Calu3 (cell line): ENCODE measurements at regions not wholly inside any gene's neighbourhood (a gene's known extent, or its start where the extent isn't known, plus 50 kb on each side); places are given as distances from the start of the nearest gene placed in this dataset.
"Not testable (repeated sequence)": the region's sequence is repeated elsewhere in the genome, so short reads cannot be mapped to it uniquely, and the experiment has no call there.

Experiments
- BruUV-seq: library from RNA; stranded (reverse); fragments of 400-500 nt; replicated peaks from 2 replicates; lab custom pipeline; 2021; lab: Mats Ljungman, UMichigan
- CTCF ChIA-PET: fragments of 300-600 bp; sonication (Branson Sonifier 250); formaldehyde crosslinking; loops from one replicate; lab custom pipeline; 2022; ENCODE audit warnings: antibody characterized with exemption; lab: Charles Lee
- DNase-seq: peaks from one replicate; pipeline ENCODE4 v3.0.0; 2022
- H3K27ac Mint-ChIP-seq: one replicate; pipeline ENCODE4 v1.8.0; 2022; ENCODE audit warnings: mixed read lengths; ENCODE audit not compliant: unreplicated experiment
- H3K27me3 Mint-ChIP-seq: one replicate; pipeline ENCODE4 v1.8.0; 2022; ENCODE audit warnings: mixed read lengths; ENCODE audit not compliant: unreplicated experiment
- H3K36me3 Mint-ChIP-seq: one replicate; pipeline ENCODE4 v1.8.0; 2022; ENCODE audit warnings: mild to moderate bottlenecking, moderate library complexity, mixed read lengths; ENCODE audit not compliant: insufficient read depth, unreplicated experiment
- H3K4me1 Mint-ChIP-seq: one replicate; pipeline ENCODE4 v1.8.0; 2022; ENCODE audit warnings: mild to moderate bottlenecking, low read depth, mixed read lengths; ENCODE audit not compliant: unreplicated experiment
- H3K4me3 Mint-ChIP-seq: one replicate; pipeline ENCODE4 v1.8.0; 2022; ENCODE audit warnings: mild to moderate bottlenecking, low read depth, moderate library complexity, mixed read lengths; ENCODE audit not compliant: unreplicated experiment
- H3K9me3 Mint-ChIP-seq: one replicate; pipeline ENCODE4 v1.8.0; 2022; ENCODE audit warnings: low read depth, mixed read lengths; ENCODE audit not compliant: unreplicated experiment
- intact Hi-C: fragments of 100-400 bp; cut with micrococcal nuclease; formaldehyde crosslinking; loops from one replicate; pipeline ENCODE4 v1.10.0; 2022; ENCODE audit not compliant: unreplicated experiment
- TF ChIP-seq, protein P1 (sequence below): fragments of 200-600 bp; IDR thresholded peaks from one replicate; pipeline ENCODE4 v1.8.0; 2022; ENCODE audit warnings: antibody characterized with exemption; ENCODE audit not compliant: unreplicated experiment

DNA sequence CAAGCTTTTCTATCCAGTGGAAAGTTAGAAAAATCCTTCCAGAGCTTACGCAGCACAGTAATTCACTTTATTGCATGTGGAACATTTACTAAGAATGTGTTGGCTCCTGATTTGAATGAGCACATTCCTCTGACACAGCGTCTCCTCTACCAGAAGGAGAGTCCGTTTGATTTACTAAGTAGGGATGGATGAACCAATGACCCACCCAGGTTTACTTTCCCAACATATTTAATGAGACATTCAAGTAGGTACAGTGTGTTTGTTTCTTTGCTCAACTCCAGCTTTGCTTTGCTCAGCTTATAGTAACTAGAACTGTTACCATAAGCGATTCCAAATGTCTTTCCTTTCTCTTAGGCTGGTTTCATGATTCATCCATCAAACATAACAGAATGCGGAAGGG lies 161.7 kb downstream of the SMARCA1 start:
- intact Hi-C loops = loop anchor here (5.0 kb wide), 3 partner anchors 389 to 1254 kb away; no protein-coding TSS in a partner anchor
- H3K4me3 Mint-ChIP-seq = no peak overlapping the region
- no peak for DNase-seq
- CTCF ChIA-PET = no interaction called here
- no peaks in the 10 kb centered on the region for H3K4me1 Mint-ChIP-seq
- H3K27ac Mint-ChIP-seq = no peak overlapping the region
- H3K9me3 Mint-ChIP-seq = no peaks in the 10 kb centered on the region
- TF ChIP-seq, protein P1, sequence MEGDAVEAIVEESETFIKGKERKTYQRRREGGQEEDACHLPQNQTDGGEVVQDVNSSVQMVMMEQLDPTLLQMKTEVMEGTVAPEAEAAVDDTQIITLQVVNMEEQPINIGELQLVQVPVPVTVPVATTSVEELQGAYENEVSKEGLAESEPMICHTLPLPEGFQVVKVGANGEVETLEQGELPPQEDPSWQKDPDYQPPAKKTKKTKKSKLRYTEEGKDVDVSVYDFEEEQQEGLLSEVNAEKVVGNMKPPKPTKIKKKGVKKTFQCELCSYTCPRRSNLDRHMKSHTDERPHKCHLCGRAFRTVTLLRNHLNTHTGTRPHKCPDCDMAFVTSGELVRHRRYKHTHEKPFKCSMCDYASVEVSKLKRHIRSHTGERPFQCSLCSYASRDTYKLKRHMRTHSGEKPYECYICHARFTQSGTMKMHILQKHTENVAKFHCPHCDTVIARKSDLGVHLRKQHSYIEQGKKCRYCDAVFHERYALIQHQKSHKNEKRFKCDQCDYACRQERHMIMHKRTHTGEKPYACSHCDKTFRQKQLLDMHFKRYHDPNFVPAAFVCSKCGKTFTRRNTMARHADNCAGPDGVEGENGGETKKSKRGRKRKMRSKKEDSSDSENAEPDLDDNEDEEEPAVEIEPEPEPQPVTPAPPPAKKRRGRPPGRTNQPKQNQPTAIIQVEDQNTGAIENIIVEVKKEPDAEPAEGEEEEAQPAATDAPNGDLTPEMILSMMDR = no peak
- BruUV-seq = no TSS peak
- no peaks in the 10 kb centered on the region for H3K36me3 Mint-ChIP-seq
- H3K27me3 Mint-ChIP-seq = no peaks in the 10 kb centered on the region

DNA sequence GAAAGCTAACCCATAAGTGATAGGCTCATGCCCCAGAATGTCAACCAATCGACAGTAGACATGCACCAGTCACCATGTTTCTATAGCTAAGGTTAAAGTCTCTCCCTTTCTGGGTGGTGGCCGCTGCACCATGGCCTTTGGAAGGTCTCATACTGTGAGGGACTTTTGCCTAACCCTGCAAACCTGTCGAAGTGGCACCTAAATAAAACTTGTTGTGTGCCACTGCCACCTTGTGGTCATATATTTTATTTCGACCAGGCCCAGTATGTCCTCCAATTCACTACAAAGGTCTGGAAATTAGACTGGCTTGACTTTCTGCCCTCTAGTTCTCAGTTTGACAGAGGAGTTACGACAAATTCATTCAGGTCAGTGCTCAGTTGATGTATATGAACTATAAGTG lies 163.1 kb downstream of the SMARCA1 start:
- TF ChIP-seq, protein P1 = peak; percentile 34
- Mint-ChIP-seq H3K36me3 (no peaks in the 10 kb centered on the region), H3K27ac (no peak overlapping the region), H3K4me3 (no peak overlapping the region), H3K9me3 (no peaks in the 10 kb centered on the region), H3K27me3 (no peaks in the 10 kb centered on the region), H3K4me1 (no peaks in the 10 kb centered on the region)
- intact Hi-C loops = loop anchor here (5.0 kb wide), 3 partner anchors 388 to 1253 kb away; no protein-coding TSS in a partner anchor
- peak; percentile 56 for DNase-seq
- CTCF ChIA-PET = interaction anchor here (0.7 kb wide), 1 partner anchor 8 kb away, joined by 5 read pairs; no protein-coding TSS in a partner anchor
- no TSS peak for BruUV-seq

DNA sequence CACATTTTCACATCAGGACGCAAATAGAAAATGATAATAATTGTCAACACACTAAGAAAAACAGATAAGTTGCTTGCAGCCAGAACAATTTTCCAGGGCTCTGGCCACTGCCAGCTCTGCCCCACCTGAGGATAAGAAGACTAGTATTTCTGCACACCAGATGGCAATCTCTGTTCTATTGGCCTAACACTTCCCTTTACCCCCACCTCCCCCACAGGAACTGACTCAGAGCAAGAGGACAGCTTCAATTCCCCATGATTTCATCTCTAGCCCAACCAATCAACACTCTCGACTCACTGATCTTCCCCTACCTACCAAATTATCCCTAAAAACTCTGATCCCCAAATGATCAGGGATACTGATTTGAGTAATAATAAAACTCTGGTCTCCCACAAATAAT lies 164.0 kb downstream of the SMARCA1 start:
- no peaks in the 10 kb centered on the region for H3K27me3 Mint-ChIP-seq
- no peaks in the 10 kb centered on the region for H3K36me3 Mint-ChIP-seq

DNA sequence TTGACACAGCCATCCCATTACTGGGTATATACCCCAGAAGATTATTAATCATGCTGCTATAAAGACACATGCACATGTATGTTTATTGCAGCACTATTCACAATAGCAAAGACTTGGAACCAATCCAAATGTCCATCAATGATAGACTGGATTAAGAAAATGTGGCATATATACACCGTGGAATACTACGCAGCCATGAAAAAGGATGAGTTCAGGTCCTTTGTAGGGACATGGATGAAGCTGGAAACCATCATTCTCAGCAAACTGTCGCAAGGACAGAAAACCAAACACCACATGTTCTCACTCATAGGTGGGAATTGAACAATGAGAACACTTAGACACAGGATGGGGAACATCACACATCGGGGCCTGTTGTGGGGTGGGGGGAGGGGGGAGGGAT lies 165.9 kb downstream of the SMARCA1 start:
- H3K36me3 Mint-ChIP-seq, H3K27ac Mint-ChIP-seq, DNase-seq, H3K4me1 Mint-ChIP-seq, BruUV-seq, H3K27me3 Mint-ChIP-seq, intact Hi-C loops, H3K4me3 Mint-ChIP-seq, H3K9me3 Mint-ChIP-seq, CTCF ChIA-PET: not testable (repeated sequence)

More for the DNA sequence above, 164.0 kb downstream of the SMARCA1 start:
- no peak for DNase-seq
- no TSS peak for BruUV-seq
- CTCF ChIA-PET = interaction anchor here (0.7 kb wide), 1 partner anchor 599 kb away, joined by 3 read pairs; no protein-coding TSS in a partner anchor
- H3K9me3 Mint-ChIP-seq = no peaks in the 10 kb centered on the region
- intact Hi-C loops = no loop called here
- no peak overlapping the region for H3K4me3 Mint-ChIP-seq
- no peak overlapping the region for H3K27ac Mint-ChIP-seq
- TF ChIP-seq, protein P1 = no peak
- H3K4me1 Mint-ChIP-seq = no peaks in the 10 kb centered on the region

DNA sequence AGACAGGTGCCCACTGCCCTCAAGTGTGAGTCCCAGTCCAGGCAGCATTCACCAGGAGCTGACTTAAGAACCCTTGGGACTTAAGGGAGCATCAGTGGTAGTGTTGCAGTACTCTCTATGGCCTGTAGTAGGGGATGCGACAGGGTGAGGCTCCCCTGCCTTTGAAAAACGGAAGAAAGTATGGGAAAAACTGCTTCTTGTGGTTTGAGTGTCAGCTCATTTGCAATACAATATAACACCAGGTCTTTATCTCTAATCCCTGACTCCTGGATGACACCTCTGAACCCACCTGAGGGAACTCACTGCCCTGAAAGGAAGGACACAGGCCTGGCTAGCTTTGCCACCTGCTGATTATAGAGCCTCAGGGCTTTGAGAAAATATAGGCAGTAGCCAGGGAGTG lies 176.0 kb downstream of the SMARCA1 start:
- no peak for DNase-seq
- no TSS peak for BruUV-seq
- CTCF ChIA-PET = no interaction called here

More for the DNA sequence above, 176.0 kb downstream of the SMARCA1 start:
- no peak overlapping the region for H3K27ac Mint-ChIP-seq
- H3K9me3 Mint-ChIP-seq = peaks cover 5% of the 10 kb centered on the region
- no peaks in the 10 kb centered on the region for H3K27me3 Mint-ChIP-seq
- intact Hi-C loops = no loop called here
- H3K36me3 Mint-ChIP-seq = no peaks in the 10 kb centered on the region
- TF ChIP-seq, protein P1 = peak; percentile 16
- H3K4me1 Mint-ChIP-seq = no peaks in the 10 kb centered on the region
- H3K4me3 Mint-ChIP-seq = no peak overlapping the region
